Type B pancreatic cell (in vitro differentiated cells): ENCODE measurements at regions not wholly inside any gene's neighbourhood (a gene's known extent, or its start where the extent isn't known, plus 50 kb on each side); places are given as distances from the start of the nearest gene placed in this dataset.

Experiments used
- DNase-seq: peaks from one replicate; pipeline ENCODE4 v3.0.0; 2021; ENCODE audit warnings: mixed read lengths; ENCODE audit not compliant: unreplicated experiment; ENCODE audit errors: extremely low spot score
- H3K27ac Mint-ChIP-seq: 2 replicates; pipeline ENCODE4 v1.8.0; 2021; ENCODE audit warnings: mild to moderate bottlenecking, mixed read lengths
- H3K27me3 Mint-ChIP-seq: 2 replicates; pipeline ENCODE4 v1.8.0; 2021; ENCODE audit warnings: mixed read lengths
- H3K36me3 Mint-ChIP-seq: 2 replicates; pipeline ENCODE4 v1.8.0; 2021; ENCODE audit warnings: mixed read lengths
- H3K4me1 Mint-ChIP-seq: one replicate; pipeline ENCODE4 v1.8.0; 2021; ENCODE audit warnings: mixed read lengths; ENCODE audit not compliant: unreplicated experiment
- H3K4me3 Mint-ChIP-seq: 2 replicates; pipeline ENCODE4 v1.8.0; 2021; ENCODE audit warnings: mild to moderate bottlenecking, mixed read lengths
- H3K9me3 Mint-ChIP-seq: 2 replicates; pipeline ENCODE4 v1.8.0; 2021; ENCODE audit warnings: mixed read lengths
- CTCF ChIP-seq: fragments of 200-600 bp; sonication (generic); conservative IDR thresholded peaks from 2 replicates; pipeline ENCODE4 v1.5.0; 2021; ENCODE audit warnings: antibody characterized with exemption, mild to moderate bottlenecking

GRCh38 chr3:132900481-132900880 is 137.7 kb upstream of the TMEM108 start:
- H3K36me3 Mint-ChIP-seq: no peaks in the 10 kb centered on the region
- TF ChIP-seq CTCF: no peak
- no peaks in the 10 kb centered on the region for H3K27me3 Mint-ChIP-seq
- H3K27ac Mint-ChIP-seq: no peak overlapping the region
- H3K9me3 Mint-ChIP-seq: no peaks in the 10 kb centered on the region
- no peak for DNase-seq
- no peak overlapping the region for H3K4me3 Mint-ChIP-seq
- H3K4me1 Mint-ChIP-seq: no peaks in the 10 kb centered on the region

GRCh38 chr3:132898141-132898540 is 140.1 kb upstream of the TMEM108 start:
- no peak for TF ChIP-seq CTCF
- H3K27ac Mint-ChIP-seq: no peak overlapping the region
- no peaks in the 10 kb centered on the region for H3K9me3 Mint-ChIP-seq
- H3K4me3 Mint-ChIP-seq: no peak overlapping the region
- no peaks in the 10 kb centered on the region for H3K4me1 Mint-ChIP-seq
- no peaks in the 10 kb centered on the region for H3K27me3 Mint-ChIP-seq
- DNase-seq: no peak
- H3K36me3 Mint-ChIP-seq: no peaks in the 10 kb centered on the region

GRCh38 chr3:132892956-132893355 is 145.2 kb upstream of the TMEM108 start:
- H3K9me3 Mint-ChIP-seq: no peaks in the 10 kb centered on the region
- H3K27me3 Mint-ChIP-seq: no peaks in the 10 kb centered on the region
- no peak overlapping the region for H3K4me3 Mint-ChIP-seq
- H3K27ac Mint-ChIP-seq: no peak overlapping the region
- TF ChIP-seq CTCF: no peak
- no peaks in the 10 kb centered on the region for H3K36me3 Mint-ChIP-seq
- no peaks in the 10 kb centered on the region for H3K4me1 Mint-ChIP-seq
- DNase-seq: no peak

GRCh38 chr3:132881756-132882409 is 156.3 kb upstream of the TMEM108 start:
- no peak overlapping the region for H3K27ac Mint-ChIP-seq
- no peak for DNase-seq
- H3K27me3 Mint-ChIP-seq: peaks cover 4% of the 10 kb centered on the region
- H3K36me3 Mint-ChIP-seq: no peaks in the 10 kb centered on the region
- no peaks in the 10 kb centered on the region for H3K4me1 Mint-ChIP-seq
- H3K9me3 Mint-ChIP-seq: no peaks in the 10 kb centered on the region
- H3K4me3 Mint-ChIP-seq: no peak overlapping the region
- no peak for TF ChIP-seq CTCF

- Mint-ChIP-seq H3K4me3 (no peak overlapping the region), H3K4me1 (no peaks in the 10 kb centered on the region), H3K9me3 (no peaks in the 10 kb centered on the region), H3K27me3 (peaks cover 4% of the 10 kb centered on the region), H3K27ac (no peak overlapping the region), H3K36me3 (no peaks in the 10 kb centered on the region)
- TF ChIP-seq CTCF: no peak
- DNase-seq: no peak
These were observed 157.2 kb upstream of the TMEM108 start for GRCh38 chr3:132880986-132881385.

GRCh38 chr3:132879656-132880055 is 157.4 kb upstream of the NPHP3 start:
- Mint-ChIP-seq H3K36me3 (no peaks in the 10 kb centered on the region), H3K9me3 (no peaks in the 10 kb centered on the region), H3K4me3 (no peak overlapping the region), H3K27ac (no peak overlapping the region), H3K27me3 (peaks cover 4% of the 10 kb centered on the region), H3K4me1 (no peaks in the 10 kb centered on the region)
- no peak for DNase-seq
- TF ChIP-seq CTCF: no peak
